Activated gamma-delta T cell treated with Interleukin-2 at 50 U/mL for 16 hours (primary cell): ENCODE measurements at regions not wholly inside any gene's neighbourhood (a gene's known extent, or its start where the extent isn't known, plus 50 kb on each side); places are given as distances from the start of the nearest gene placed in this dataset.
"Not testable (repeated sequence)": the region's sequence is repeated elsewhere in the genome, so short reads cannot be mapped to it uniquely, and the experiment has no call there.

Experiments used
- DNase-seq: peaks from one replicate; pipeline ENCODE4 v3.0.0-alpha.2; 2020

DNA sequence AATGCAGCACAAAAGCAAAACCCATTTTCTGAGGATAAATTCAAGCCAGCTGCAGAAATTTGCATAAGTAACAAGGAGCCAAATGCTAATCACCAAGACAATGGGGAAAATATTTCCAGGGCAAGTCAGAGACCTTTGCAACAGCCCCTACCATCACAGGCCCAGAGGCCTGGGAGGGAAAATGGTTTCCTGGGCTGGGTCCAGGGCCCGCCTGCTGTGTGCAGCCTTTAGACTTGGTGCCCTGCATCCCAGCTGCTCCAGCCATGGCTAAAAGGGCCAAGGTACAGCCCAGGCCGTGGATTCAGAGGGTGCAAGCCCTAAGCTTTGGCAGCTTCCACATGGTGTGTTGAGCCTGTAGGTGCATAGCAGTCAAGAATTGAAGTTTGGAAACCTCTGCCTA, 309.5 kb upstream of the SGCG start:
- DNase-seq: no peak

DNA sequence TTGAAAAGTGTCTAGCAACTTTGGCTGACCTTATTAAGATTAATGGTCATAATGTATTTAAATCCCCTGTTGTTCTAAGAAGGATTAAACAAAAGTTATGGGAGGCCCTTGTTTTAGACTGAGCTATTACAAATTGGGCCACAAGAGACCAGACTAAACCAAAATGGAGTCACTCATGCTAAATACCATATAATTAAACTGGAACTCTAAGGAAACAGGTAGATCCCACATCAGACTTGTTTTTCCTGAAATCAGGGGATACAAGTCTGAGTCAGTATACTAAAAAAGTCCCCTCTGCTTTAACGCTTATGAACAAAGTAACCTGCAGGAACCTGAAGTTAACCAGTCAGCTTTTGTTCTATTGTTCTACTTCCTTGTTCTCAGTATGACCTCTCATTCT, 305.9 kb upstream of the SGCG start:
- no peak for DNase-seq

- no peak for DNase-seq
Observed at GRCh38 chr13:22877421-22877820, 303.4 kb upstream of the SGCG start.

DNA sequence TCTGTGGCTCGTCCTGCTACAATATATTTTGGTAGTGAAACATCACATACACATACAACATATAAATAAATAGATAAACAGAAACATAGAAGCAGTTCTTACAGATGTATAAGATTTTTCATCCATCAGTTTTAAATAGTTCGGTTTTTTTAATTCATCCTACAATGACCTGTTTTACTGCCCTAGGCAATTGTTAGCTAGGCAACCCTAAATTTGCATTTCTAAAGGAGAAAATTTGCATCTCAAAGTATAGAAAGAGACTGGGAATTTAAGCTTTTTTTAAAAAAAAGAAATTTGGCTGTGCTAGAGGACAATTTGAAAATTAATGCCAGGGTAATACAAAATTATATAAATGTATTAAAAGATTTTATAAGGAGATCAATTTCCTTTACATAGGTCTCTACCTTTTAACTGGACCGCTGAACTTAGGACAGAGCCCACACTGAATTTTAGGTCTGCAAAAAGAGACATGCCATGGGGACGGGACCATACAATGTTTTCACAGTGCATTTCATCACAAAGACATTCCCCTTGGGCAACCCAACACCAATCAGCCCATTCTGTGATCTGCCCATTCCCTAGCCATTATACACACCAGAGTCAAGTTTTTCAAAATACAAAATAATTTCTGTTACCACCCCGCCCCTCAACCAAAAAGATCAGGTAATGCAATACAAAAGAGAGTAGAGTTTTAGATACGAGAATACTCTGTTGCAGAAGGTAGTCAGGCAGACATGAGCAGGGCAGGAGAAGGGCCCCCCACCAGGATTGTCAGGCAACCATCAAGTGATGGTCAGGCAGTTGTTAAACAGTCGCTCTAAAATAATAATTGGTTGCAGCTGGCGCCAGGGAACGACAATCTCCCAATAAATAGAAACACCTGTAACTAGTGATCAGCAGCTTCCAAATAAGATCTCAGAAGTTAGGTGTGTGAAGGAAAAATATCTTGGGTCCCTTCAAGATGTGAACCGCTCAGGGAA, 299.7 kb upstream of the SGCG start:
- DNase-seq: no peak

DNA sequence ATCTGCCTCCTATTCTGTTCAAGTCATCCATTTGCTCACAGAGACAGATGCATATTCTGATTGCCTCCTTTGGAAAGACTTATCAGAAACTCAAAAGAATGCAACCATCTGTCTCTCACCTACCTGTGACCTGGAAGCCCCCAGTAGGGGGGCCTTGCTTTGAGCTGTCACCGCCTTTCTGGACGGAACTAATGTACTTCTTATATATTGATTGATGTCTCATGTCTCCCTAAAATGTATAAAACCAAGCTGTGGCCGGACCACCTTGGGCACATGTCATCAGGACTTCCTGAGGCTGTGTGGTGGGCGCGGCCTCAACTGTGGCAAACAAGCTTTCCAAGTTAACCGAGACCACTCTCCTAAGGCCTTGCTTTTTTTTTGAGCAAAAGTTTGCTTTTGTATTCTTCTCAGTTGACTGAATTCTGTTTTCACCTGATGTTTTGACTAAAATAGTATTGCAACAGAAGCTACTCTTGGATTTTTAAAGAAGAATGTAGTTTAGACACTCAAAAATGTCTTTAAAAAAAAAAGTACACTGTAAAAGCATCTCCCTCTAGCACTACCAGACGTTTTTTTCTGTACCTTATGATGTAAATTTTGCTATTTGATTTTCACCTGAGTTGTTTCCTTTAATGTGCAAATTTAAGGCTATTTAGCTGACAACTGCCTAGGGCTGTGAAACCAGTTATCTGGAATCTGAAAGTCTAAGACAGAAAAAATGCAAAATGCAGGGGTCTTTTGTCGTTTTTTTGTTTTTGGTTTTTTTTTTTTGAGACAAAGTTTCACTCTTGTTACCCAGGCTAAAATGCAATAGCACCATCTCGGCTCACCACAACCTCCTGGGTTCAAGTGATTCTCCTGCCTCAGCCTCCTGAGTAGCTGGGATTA, 298.8 kb upstream of the SGCG start:
- DNase-seq: not testable (repeated sequence)

DNA sequence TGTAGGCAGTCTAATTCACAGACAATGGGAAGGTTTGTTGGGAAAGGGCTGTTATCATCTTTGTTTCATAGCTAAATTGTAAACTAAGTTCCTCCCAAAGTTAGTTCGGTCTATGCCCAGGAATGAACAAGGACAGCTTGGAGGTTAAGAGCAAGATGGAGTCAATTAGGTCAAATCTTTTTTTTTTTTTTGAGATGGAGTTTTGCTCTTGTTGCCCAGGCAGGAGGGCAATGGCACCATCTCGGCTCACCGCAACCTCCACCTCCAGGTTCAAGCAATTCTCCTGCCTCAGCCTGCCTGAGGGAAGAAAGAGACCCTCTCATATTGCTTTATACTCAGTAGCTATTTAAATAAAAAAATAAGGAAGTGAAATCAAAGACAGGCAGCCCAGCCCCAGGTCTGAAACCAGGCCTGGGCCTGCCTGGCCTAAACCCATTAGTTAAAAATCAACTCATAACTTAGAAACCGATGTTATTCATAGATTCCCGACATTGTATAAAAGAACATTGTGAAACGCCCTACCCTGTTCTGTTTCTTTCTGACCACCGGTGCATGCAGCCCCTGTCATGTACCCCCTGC, 297.4 kb upstream of the SGCG start:
- DNase-seq: no peak

DNA sequence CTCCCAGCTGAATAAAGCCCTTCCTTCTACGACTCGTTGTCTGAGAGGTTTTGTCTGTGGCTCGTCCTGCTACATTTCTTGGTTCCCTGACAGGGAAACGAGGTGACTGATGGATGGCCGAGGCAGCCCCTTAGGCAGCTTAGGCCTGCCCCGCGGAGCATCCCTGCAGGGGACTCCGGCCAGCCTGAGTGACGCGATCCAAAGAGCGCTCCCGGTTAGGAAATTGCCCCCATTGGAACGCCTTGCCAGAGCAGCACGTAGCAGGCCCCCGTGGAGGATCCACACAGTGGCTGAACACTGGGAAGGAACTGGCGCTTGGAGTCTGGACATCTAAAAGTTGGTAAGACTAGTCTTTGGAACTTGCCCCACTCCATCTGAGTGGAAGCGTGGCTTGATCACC, 296.8 kb upstream of the SGCG start:
- no peak for DNase-seq

- DNase-seq: not testable (repeated sequence)
Observed at GRCh38 chr13:22886061-22886460, 294.7 kb upstream of the SGCG start.

DNA sequence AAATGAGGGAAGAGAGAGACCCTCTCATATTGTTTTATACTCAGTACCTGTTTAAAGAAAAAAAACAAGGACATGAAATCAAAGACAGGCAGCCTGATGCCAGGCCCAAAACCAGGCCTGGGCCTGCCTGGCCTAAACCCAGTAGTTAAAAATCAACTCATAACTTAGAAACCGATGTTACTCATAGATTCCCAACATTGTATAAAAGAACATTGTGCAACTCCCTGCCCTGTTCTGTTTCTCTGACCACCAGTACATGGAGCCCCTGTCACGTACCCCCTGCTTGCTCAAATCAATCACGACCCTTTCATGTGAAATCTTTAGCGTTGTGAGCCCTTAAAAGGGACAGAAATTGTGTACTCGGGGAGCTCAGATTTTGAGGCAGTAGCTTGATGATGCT, 291.4 kb upstream of the SGCG start:
- DNase-seq: not testable (repeated sequence)

DNA sequence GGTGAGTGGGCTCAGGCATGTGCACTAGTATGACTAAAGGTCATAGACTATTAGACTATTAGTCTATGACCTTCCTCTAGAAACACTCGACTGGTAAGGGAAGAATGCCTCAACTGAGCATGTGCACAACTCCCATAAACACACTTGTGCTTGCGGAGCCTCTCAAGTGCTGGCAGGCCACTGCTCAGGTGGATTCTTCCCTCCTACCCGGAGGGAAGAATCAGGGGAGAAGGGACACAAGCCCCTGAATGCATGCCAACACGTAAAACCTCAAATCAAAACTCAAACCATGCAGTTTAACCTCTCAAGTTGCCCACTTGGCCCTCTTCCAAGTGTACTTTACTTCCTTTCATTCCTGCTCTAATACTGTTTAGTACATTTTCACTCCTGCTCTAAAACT, 287.6 kb upstream of the SGCG start:
- no peak for DNase-seq

DNA sequence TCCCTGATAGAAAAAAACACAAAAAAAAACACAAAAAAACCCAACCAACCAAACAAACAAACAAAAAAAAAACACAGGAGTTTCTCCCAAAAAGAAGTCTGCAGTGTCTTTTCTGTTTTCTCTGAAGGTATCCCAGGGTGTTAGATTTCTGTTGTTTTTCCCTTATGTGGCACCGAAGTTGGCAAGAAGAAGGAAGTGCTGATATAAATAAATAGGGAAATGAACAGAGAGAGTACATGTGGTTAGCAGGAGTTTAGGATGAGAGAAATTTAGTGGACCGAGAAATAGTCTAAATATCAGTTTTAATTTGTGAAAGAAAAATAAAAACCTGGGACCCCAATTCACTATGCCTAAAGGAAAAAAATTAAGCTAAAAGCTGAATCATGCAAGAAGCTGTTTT, 287.0 kb upstream of the SGCG start:
- no peak for DNase-seq

- no peak for DNase-seq
Observed at GRCh38 chr13:22897571-22898314, 283.0 kb upstream of the SGCG start.

DNA sequence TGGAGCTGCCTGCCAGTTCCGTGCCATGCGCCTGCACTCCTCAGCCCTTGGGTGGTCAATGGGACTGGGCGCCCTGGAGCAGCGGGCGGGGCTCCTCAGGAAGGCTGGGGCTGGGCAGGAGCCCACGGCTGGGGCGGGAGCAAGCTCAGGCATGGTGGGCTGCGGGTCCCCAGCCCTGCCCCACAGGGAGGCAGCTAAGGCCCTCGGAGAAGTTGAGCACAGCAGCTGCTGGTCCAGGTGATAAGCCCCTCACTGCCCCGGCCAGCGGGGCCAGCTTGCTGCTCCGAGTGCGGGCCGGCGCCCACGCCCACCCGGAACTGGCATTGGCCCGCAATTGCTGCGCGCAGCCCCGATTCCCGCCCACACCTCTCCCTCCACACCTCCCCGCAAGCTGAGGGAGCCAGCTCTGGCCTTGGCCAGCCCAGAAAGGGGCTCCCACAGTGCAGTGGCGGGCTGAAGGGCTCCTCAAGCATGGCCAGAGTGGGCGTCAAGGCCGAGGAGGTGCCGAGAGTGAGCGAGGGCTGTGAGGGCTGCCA, 280.3 kb upstream of the SGCG start:
- DNase-seq: not testable (repeated sequence)

GRCh38 chr13:22903301-22903700, 277.5 kb upstream of the SGCG start:
- DNase-seq: no peak

- DNase-seq: no peak
Observed at GRCh38 chr13:22903925-22904324, 276.9 kb upstream of the SGCG start.

- no peak for DNase-seq
Observed at GRCh38 chr13:22915442-22916082, 265.2 kb upstream of the SGCG start.

GRCh38 chr13:22916276-22916675, 264.5 kb upstream of the SGCG start:
- DNase-seq: not testable (repeated sequence)

- no peak for DNase-seq
Observed at GRCh38 chr13:22925881-22926747, 254.7 kb upstream of the SGCG start.

GRCh38 chr13:22926748-22927400, 253.9 kb upstream of the SGCG start:
- no peak for DNase-seq

GRCh38 chr13:22927845-22928244, 252.9 kb upstream of the SGCG start:
- not testable (repeated sequence) for DNase-seq
